OCI-LY1 (cell line): ENCODE measurements at regions not wholly inside any gene's neighbourhood (a gene's known extent, or its start where the extent isn't known, plus 50 kb on each side); places are given as distances from the start of the nearest gene placed in this dataset.

Source experiments
- H2AFZ ChIP-seq: fragments of 200-600 bp; sonication (generic), shearing (Covaris generic); 2 replicates; pipeline ENCODE4 v1.6.0; 2014; ENCODE audit warnings: antibody characterized with exemption, mild to moderate bottlenecking, low read length
- H3F3A ChIP-seq: fragments of 200-600 bp; sonication (generic), shearing (Covaris generic); 2 replicates; pipeline ENCODE4 v1.6.0; 2014; ENCODE audit warnings: mild to moderate bottlenecking, antibody characterized with exemption, low read length, moderate library complexity; ENCODE audit not compliant: insufficient read depth
- H3K27ac ChIP-seq: fragments of 200-600 bp; sonication (generic); 2 replicates; pipeline ENCODE4 v1.5.1; 2014; ENCODE audit warnings: low read length, mixed run types, mild to moderate bottlenecking, low read depth; ENCODE audit not compliant: poor library complexity, severe bottlenecking
- H3K27me3 ChIP-seq: fragments of 200-600 bp; sonication (generic); 2 replicates; pipeline ENCODE4 v1.6.0; 2014; ENCODE audit warnings: antibody characterized with exemption, mild to moderate bottlenecking, low read length, moderate library complexity; ENCODE audit not compliant: insufficient read depth
- H3K36me3 ChIP-seq: fragments of 200-600 bp; sonication (generic); 2 replicates; pipeline ENCODE4 v1.6.1; 2014; ENCODE audit warnings: mild to moderate bottlenecking, antibody characterized with exemption, low read length, moderate library complexity, mixed read lengths; ENCODE audit not compliant: insufficient read depth
- H3K4me1 ChIP-seq: fragments of 200-600 bp; sonication (generic); 2 replicates; pipeline ENCODE4 v1.5.1; 2014; ENCODE audit warnings: mild to moderate bottlenecking, low read length, moderate library complexity; ENCODE audit not compliant: insufficient read depth, severe bottlenecking
- H3K4me2 ChIP-seq: fragments of 200-600 bp; sonication (generic), shearing (Covaris generic); 2 replicates; pipeline ENCODE4 v1.6.1; 2014; ENCODE audit warnings: low read length
- H3K4me3 ChIP-seq: fragments of 200-600 bp; sonication (generic); 2 replicates; pipeline ENCODE4 v1.5.1; 2014; ENCODE audit warnings: low read length, low read depth, mild to moderate bottlenecking, mixed read lengths; ENCODE audit not compliant: poor library complexity, severe bottlenecking
- H3K79me2 ChIP-seq: fragments of 200-600 bp; shearing (Covaris generic); 2 replicates; pipeline ENCODE4 v1.6.1; 2016; ENCODE audit warnings: mixed run types, low read length, mixed read lengths; ENCODE audit not compliant: insufficient read depth
- H3K9ac ChIP-seq: fragments of 200-600 bp; sonication (generic), shearing (Covaris generic); 2 replicates; pipeline ENCODE4 v1.6.1; 2014; ENCODE audit warnings: mild to moderate bottlenecking, low read length, mixed read lengths
- H3K9me2 ChIP-seq: fragments of 200-600 bp; sonication (generic), shearing (Covaris generic); 2 replicates; pipeline ENCODE4 v1.6.1; 2014; ENCODE audit warnings: low read depth, mild to moderate bottlenecking, low read length, mixed read lengths
- H3K9me3 ChIP-seq: fragments of 200-600 bp; shearing (Covaris generic); 2 replicates; pipeline ENCODE4 v1.6.1; 2014; ENCODE audit warnings: low read length, mixed read lengths
- H4K20me1 ChIP-seq: fragments of 200-600 bp; sonication (generic), shearing (Covaris generic); 2 replicates; pipeline ENCODE4 v1.6.0; 2016; ENCODE audit warnings: mild to moderate bottlenecking, low read length; ENCODE audit not compliant: insufficient read depth
- CTCF ChIP-seq: fragments of 200-600 bp; sonication (generic), shearing (Covaris generic); IDR thresholded peaks from 2 replicates; pipeline ENCODE4 v1.5.1; 2017; ENCODE audit warnings: mild to moderate bottlenecking, antibody characterized with exemption, low read length, moderate library complexity, mixed read lengths
- EZH2 ChIP-seq: fragments of 200-600 bp; sonication (generic), shearing (Covaris generic); IDR thresholded peaks from 2 replicates; pipeline ENCODE4 v1.8.0; 2017; ENCODE audit warnings: borderline replicate concordance, mixed run types, mild to moderate bottlenecking, antibody characterized with exemption, low read length, moderate library complexity, mixed read lengths

- H3K36me3 ChIP-seq: no peaks in the 10 kb centered on the region
These were observed 296.7 kb upstream of the DPH6 start for GRCh38 chr15:35842631-35843030.

GRCh38 chr15:35843498-35843897 is 297.5 kb upstream of the DPH6 start:
- no peaks in the 10 kb centered on the region for H3K9me3 ChIP-seq
- no peaks in the 10 kb centered on the region for H3K36me3 ChIP-seq
- no peaks in the 10 kb centered on the region for H4K20me1 ChIP-seq
- no peaks in the 10 kb centered on the region for H3K9me2 ChIP-seq
- H3K27me3 ChIP-seq: no peaks in the 10 kb centered on the region
- no peak overlapping the region for H3K9ac ChIP-seq
- H3K4me3 ChIP-seq: no peak overlapping the region
- H3K27ac ChIP-seq: no peak overlapping the region
- H3F3A ChIP-seq: no peaks in the 10 kb centered on the region
- no peaks in the 10 kb centered on the region for H3K4me1 ChIP-seq
- TF ChIP-seq EZH2: no peak
- TF ChIP-seq CTCF: no peak
- H3K4me2 ChIP-seq: no peak overlapping the region
- no peak overlapping the region for H2AFZ ChIP-seq
- H3K79me2 ChIP-seq: no peaks in the 10 kb centered on the region

More at GRCh38 chr15:35842631-35843030, 296.7 kb upstream of the DPH6 start:
- TF ChIP-seq EZH2: no peak
- TF ChIP-seq CTCF: no peak
- Histone ChIP-seq H3K4me2 (no peak overlapping the region), H3K9me3 (no peaks in the 10 kb centered on the region), H3K9me2 (no peaks in the 10 kb centered on the region), H3F3A (no peaks in the 10 kb centered on the region), H3K79me2 (no peaks in the 10 kb centered on the region), H3K4me3 (no peak overlapping the region), H3K9ac (no peak overlapping the region), H3K4me1 (no peaks in the 10 kb centered on the region), H2AFZ (no peak overlapping the region), H3K27ac (no peak overlapping the region), H3K27me3 (no peaks in the 10 kb centered on the region), H4K20me1 (no peaks in the 10 kb centered on the region)

GRCh38 chr15:35850284-35850683 is 304.3 kb upstream of the DPH6 start:
- no peak for TF ChIP-seq CTCF
- TF ChIP-seq EZH2: no peak
- no peaks in the 10 kb centered on the region for H4K20me1 ChIP-seq
- no peaks in the 10 kb centered on the region for H3K9me2 ChIP-seq
- no peaks in the 10 kb centered on the region for H3K9me3 ChIP-seq
- no peak overlapping the region for H3K4me2 ChIP-seq
- no peaks in the 10 kb centered on the region for H3K27me3 ChIP-seq
- H3K4me1 ChIP-seq: no peaks in the 10 kb centered on the region
- H3K27ac ChIP-seq: no peak overlapping the region
- no peak overlapping the region for H3K4me3 ChIP-seq
- no peaks in the 10 kb centered on the region; the same call in 1 of the 2 replicates for H3F3A ChIP-seq
- H3K9ac ChIP-seq: no peak overlapping the region
- H2AFZ ChIP-seq: no peak overlapping the region
- no peaks in the 10 kb centered on the region for H3K36me3 ChIP-seq
- no peaks in the 10 kb centered on the region for H3K79me2 ChIP-seq
